ENCODE measurements at regions not wholly inside any gene's neighbourhood (a gene's known extent, or its start where the extent isn't known, plus 50 kb on each side); places are given as distances from the start of the nearest gene placed in this dataset.

DNA sequence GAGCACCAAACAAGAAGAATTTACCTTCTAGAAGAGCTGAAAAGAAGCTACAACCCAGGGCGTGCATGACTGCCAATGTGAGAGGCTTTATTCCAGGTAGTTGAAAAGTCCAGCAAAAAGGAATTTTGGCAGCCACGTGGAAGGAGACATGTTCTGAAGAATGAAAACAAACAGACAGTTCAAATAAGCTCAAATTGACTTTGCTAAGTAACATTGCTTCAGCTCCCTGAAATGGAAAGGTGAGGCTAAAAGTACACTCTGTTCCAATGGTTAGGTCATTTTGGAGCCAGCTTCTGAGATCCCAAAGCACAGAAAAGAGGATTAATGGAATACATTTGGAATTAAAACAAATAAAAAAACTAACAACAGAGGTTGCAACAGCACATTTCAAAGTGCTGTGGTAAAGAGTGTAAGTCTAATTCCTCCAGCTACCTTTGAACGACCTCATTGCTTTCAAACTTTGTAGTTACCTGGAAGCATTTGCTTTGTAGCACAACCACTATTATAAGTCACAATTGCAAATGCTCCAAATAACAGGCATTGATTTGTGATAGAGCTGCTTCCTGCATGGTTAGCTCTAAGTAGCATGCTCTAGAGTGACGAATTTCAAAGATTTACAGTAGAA is 405.3 kb upstream of the EDA2R start:
- no peak for TF ChIP-seq ELF1 (IDR thresholded peaks at IDR 0.05; ENCODE audit: borderline replicate concordance, low read depth)
- no peak for TF ChIP-seq RAD21 (IDR thresholded peaks at IDR 0.05; ENCODE audit: low read depth)
- no peak for TF ChIP-seq EZH2 (IDR thresholded peaks at IDR 0.05)
- no peak for TF ChIP-seq CEBPB (IDR thresholded peaks at IDR 0.05; ENCODE audit: low read depth)
- no peak for TF ChIP-seq CTCF (IDR thresholded peaks at IDR 0.05 in 2 of 3, conservative IDR thresholded peaks at IDR 0.05 in 1 of 3; ENCODE audit: borderline replicate concordance in 1 of 3, insufficient read depth in 1 of 3, low read depth in 2 of 3, low read length in 2 of 3)
- no peak for TF ChIP-seq YY1 (IDR thresholded peaks at IDR 0.05; ENCODE audit: extremely low read depth, insufficient replicate concordance, low read depth, low read length)
- no peak for TF ChIP-seq POLR2A (IDR thresholded peaks at IDR 0.05; ENCODE audit: borderline replicate concordance, extremely low read depth, insufficient read depth, insufficient read length)
- TF ChIP-seq, protein P1, sequence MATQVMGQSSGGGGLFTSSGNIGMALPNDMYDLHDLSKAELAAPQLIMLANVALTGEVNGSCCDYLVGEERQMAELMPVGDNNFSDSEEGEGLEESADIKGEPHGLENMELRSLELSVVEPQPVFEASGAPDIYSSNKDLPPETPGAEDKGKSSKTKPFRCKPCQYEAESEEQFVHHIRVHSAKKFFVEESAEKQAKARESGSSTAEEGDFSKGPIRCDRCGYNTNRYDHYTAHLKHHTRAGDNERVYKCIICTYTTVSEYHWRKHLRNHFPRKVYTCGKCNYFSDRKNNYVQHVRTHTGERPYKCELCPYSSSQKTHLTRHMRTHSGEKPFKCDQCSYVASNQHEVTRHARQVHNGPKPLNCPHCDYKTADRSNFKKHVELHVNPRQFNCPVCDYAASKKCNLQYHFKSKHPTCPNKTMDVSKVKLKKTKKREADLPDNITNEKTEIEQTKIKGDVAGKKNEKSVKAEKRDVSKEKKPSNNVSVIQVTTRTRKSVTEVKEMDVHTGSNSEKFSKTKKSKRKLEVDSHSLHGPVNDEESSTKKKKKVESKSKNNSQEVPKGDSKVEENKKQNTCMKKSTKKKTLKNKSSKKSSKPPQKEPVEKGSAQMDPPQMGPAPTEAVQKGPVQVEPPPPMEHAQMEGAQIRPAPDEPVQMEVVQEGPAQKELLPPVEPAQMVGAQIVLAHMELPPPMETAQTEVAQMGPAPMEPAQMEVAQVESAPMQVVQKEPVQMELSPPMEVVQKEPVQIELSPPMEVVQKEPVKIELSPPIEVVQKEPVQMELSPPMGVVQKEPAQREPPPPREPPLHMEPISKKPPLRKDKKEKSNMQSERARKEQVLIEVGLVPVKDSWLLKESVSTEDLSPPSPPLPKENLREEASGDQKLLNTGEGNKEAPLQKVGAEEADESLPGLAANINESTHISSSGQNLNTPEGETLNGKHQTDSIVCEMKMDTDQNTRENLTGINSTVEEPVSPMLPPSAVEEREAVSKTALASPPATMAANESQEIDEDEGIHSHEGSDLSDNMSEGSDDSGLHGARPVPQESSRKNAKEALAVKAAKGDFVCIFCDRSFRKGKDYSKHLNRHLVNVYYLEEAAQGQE (IDR thresholded peaks at IDR 0.05; ENCODE audit: low read depth), result no peak
- no peak for TF ChIP-seq EZH2phosphoT487 (IDR thresholded peaks at IDR 0.05; ENCODE audit: borderline replicate concordance)
- no peak for TF ChIP-seq ZNF274 (IDR thresholded peaks at IDR 0.05; ENCODE audit: low read depth, low read length)
- TF ChIP-seq POLR2AphosphoS5 (IDR thresholded peaks at IDR 0.05; ENCODE audit: low read depth, low read length), result no peak
- no peak for TF ChIP-seq SIN3A (IDR thresholded peaks at IDR 0.05; ENCODE audit: low read depth)
- TF ChIP-seq, protein P2, sequence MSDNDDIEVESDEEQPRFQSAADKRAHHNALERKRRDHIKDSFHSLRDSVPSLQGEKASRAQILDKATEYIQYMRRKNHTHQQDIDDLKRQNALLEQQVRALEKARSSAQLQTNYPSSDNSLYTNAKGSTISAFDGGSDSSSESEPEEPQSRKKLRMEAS (IDR thresholded peaks at IDR 0.05), result no peak
- TF ChIP-seq JUND (IDR thresholded peaks at IDR 0.05), result no peak

All from HCT116 (cell line).